ENCODE measurements at regions not wholly inside any gene's neighbourhood (a gene's known extent, or its start where the extent isn't known, plus 50 kb on each side); places are given as distances from the start of the nearest gene placed in this dataset.
A peak's percentile ranks its signal among the peaks of the same experiment; 100 is the strongest.

GRCh38 chr20:24109008-24109407 lies 120.4 kb upstream of the GGTLC1 start:
- no peaks in the 10 kb centered on the region for H3K9me3 ChIP-seq (ENCODE audit: control extremely low read depth in 1 of 3, control insufficient read depth in 2 of 3, insufficient read depth in 1 of 3, low read length in 2 of 3)
- no peaks in the 10 kb centered on the region for H3K4me1 ChIP-seq (ENCODE audit: control insufficient read depth in 2 of 2, insufficient read depth in 2 of 2, low read length in 2 of 2)
- H3K27me3 ChIP-seq (replicated peaks in 1 of 4; ENCODE audit: control extremely low read depth in 1 of 4, control insufficient read depth in 3 of 4, insufficient read depth in 4 of 4, low read length in 3 of 4), result peaks cover 0 to 3% (median 0%) of the 10 kb centered on the region in 4 experiments
- H3K27ac ChIP-seq (ENCODE audit: low read length in 2 of 2), result no peak overlapping the region
- H4K20me1 ChIP-seq (ENCODE audit: control insufficient read depth, insufficient read depth, low read length, poor library complexity, severe bottlenecking), result no peaks in the 10 kb centered on the region
- H2AFZ ChIP-seq (ENCODE audit: insufficient read depth, low read depth, low read length, poor library complexity, severe bottlenecking), result no peak overlapping the region
- 91% methylated on average over 11 of the region's 12 CpGs for WGBS (ENCODE audit: insufficient coverage)
- Mint-ChIP-seq H3K9me3 (ENCODE audit: insufficient read depth) (no peaks in the 10 kb centered on the region), H3K4me3 (peak overlapping the region; percentile 47), H3K27me3 (no peaks in the 10 kb centered on the region), H3K27ac (no peak overlapping the region), H3K4me1 (no peaks in the 10 kb centered on the region)
- no peak overlapping the region for H3K9ac ChIP-seq (ENCODE audit: low read length)
- peak; percentile 51 for ATAC-seq (ENCODE audit: low read depth)
- POLR2A ChIA-PET, result no interaction called here
- CTCF ChIA-PET, result no interaction called here
- DNase-seq, result peak; percentile 10
- H3K4me3 ChIP-seq (ENCODE audit: control extremely low read depth in 1 of 5, extremely low read depth in 1 of 5, insufficient read depth in 1 of 5, low read depth in 2 of 5, low read length in 4 of 5), result peak overlapping the region in 3 of 5 experiments; percentile 8 to 34 (median 8)
- intact Hi-C loops (cut with micrococcal nuclease), result loop anchor here (10.0 kb wide), 1 partner anchor 956 kb away; no protein-coding TSS in a partner anchor
- H3K79me2 ChIP-seq (ENCODE audit: control insufficient read depth, insufficient read depth, low read length), result no peaks in the 10 kb centered on the region
- no peaks in the 10 kb centered on the region for H3K36me3 ChIP-seq (replicated peaks in 1 of 2; ENCODE audit: control extremely low read depth in 1 of 2, control insufficient read depth in 1 of 2, extremely low read depth in 1 of 2, insufficient read depth in 2 of 2, low read length in 1 of 2)
- TF ChIP-seq EZH2 (IDR thresholded peaks at IDR 0.05; ENCODE audit: borderline replicate concordance, insufficient read depth, low read depth, low read length, poor library complexity, severe bottlenecking) (no peak), CTCF (IDR thresholded peaks at IDR 0.05) (no peak)
- H3K4me2 ChIP-seq (replicated peaks; ENCODE audit: low read depth, low read length, poor library complexity, severe bottlenecking), result no peak overlapping the region

GRCh38 chr20:24108581-24108980 lies 120.0 kb upstream of the GGTLC1 start:
- CTCF ChIA-PET, result no interaction called here
- no peak overlapping the region for H3K9ac ChIP-seq (ENCODE audit: low read length)
- Mint-ChIP-seq H3K27me3 (no peaks in the 10 kb centered on the region), H3K27ac (no peak overlapping the region), H3K4me3 (no peak overlapping the region), H3K4me1 (no peaks in the 10 kb centered on the region), H3K9me3 (ENCODE audit: insufficient read depth) (no peaks in the 10 kb centered on the region)
- no peak overlapping the region for H3K4me3 ChIP-seq (ENCODE audit: control extremely low read depth in 1 of 5, extremely low read depth in 1 of 5, insufficient read depth in 1 of 5, low read depth in 2 of 5, low read length in 4 of 5)
- H4K20me1 ChIP-seq (ENCODE audit: control insufficient read depth, insufficient read depth, low read length, poor library complexity, severe bottlenecking), result no peaks in the 10 kb centered on the region
- H3K79me2 ChIP-seq (ENCODE audit: control insufficient read depth, insufficient read depth, low read length), result no peaks in the 10 kb centered on the region
- no peaks in the 10 kb centered on the region for H3K4me1 ChIP-seq (ENCODE audit: control insufficient read depth in 2 of 2, insufficient read depth in 2 of 2, low read length in 2 of 2)
- intact Hi-C loops (cut with micrococcal nuclease), result loop anchor here (10.0 kb wide), 1 partner anchor 956 kb away; no protein-coding TSS in a partner anchor
- no peak overlapping the region for H3K27ac ChIP-seq (ENCODE audit: low read length in 2 of 2)
- no peak overlapping the region for H3K4me2 ChIP-seq (replicated peaks; ENCODE audit: low read depth, low read length, poor library complexity, severe bottlenecking)
- no peak for DNase-seq
- no peak overlapping the region for H2AFZ ChIP-seq (ENCODE audit: insufficient read depth, low read depth, low read length, poor library complexity, severe bottlenecking)
- 83% methylated on average over 2 of the region's 3 CpGs for WGBS (ENCODE audit: insufficient coverage)
- no peak for ATAC-seq (ENCODE audit: low read depth)
- H3K36me3 ChIP-seq (replicated peaks in 1 of 2; ENCODE audit: control extremely low read depth in 1 of 2, control insufficient read depth in 1 of 2, extremely low read depth in 1 of 2, insufficient read depth in 2 of 2, low read length in 1 of 2), result no peaks in the 10 kb centered on the region
- peaks cover 0 to 3% (median 0%) of the 10 kb centered on the region in 4 experiments for H3K27me3 ChIP-seq (replicated peaks in 1 of 4; ENCODE audit: control extremely low read depth in 1 of 4, control insufficient read depth in 3 of 4, insufficient read depth in 4 of 4, low read length in 3 of 4)
- TF ChIP-seq EZH2 (IDR thresholded peaks at IDR 0.05; ENCODE audit: borderline replicate concordance, insufficient read depth, low read depth, low read length, poor library complexity, severe bottlenecking), result no peak
- TF ChIP-seq CTCF (IDR thresholded peaks at IDR 0.05), result no peak
- no peaks in the 10 kb centered on the region for H3K9me3 ChIP-seq (ENCODE audit: control extremely low read depth in 1 of 3, control insufficient read depth in 2 of 3, insufficient read depth in 1 of 3, low read length in 2 of 3)
- POLR2A ChIA-PET, result no interaction called here
